ENCODE measurements at regions not wholly inside any gene's neighbourhood (a gene's known extent, or its start where the extent isn't known, plus 50 kb on each side); places are given as distances from the start of the nearest gene placed in this dataset.

DNA sequence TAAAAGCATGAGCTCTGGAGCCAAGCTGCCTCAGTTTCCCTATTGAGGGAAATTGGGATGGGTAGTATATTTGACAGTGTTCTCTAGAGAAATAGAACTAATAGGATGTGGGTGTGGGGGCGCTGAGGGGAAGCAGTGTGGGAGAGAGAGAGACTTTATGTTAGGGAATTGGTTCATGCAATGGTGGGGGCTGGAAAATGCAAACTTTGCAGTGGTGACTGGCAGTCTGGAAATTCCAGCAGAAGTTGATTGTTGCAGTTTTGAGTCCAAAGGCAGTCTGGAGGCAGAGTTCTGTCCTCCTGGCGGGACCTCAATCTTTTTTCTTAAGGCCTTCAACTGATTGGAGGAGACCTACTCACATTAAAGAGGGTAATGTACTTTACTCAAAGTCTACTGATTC lies 59.4 kb upstream of the SYT13 start:
- TF ChIP-seq GATA3 (IDR thresholded peaks at IDR 0.05; ENCODE audit: low read depth, low read length) = no peak
- no peak for TF ChIP-seq GATA2 (IDR thresholded peaks at IDR 0.05; ENCODE audit: low read depth, low read length)
